HCT116 (cell line): ENCODE measurements at regions not wholly inside any gene's neighbourhood (a gene's known extent, or its start where the extent isn't known, plus 50 kb on each side); places are given as distances from the start of the nearest gene placed in this dataset.

ENCODE experiments used
- ATF3 ChIP-seq: IDR thresholded peaks from 2 replicates; pipeline ENCODE4 v1.6.1; 2012
- CTCF ChIP-seq, 3 experiments: fragments of 200-600 bp in 1 of 3; sonication (generic) in 1 of 3; IDR thresholded peaks in 2 of 3; conservative IDR thresholded peaks in 1 of 3; 2 replicates each; pipeline ENCODE4 v1.5.1; 2012 to 2017; ENCODE audit warnings: low read depth in 2 of 3, low read length in 2 of 3, antibody characterized with exemption in 1 of 3, borderline replicate concordance in 1 of 3, control low read depth in 1 of 3, mild to moderate bottlenecking in 1 of 3, mixed read lengths in 1 of 3, mixed run types in 1 of 3, moderate library complexity in 1 of 3; ENCODE audit not compliant: insufficient read depth in 1 of 3
- ELF1 ChIP-seq: IDR thresholded peaks from 2 replicates; pipeline ENCODE4 v1.6.1; 2012; ENCODE audit warnings: low read depth, borderline replicate concordance
- EZH2 ChIP-seq: fragments of 200-600 bp; sonication (generic); IDR thresholded peaks from 2 replicates; pipeline ENCODE4 v1.6.1; 2017; ENCODE audit warnings: antibody characterized with exemption, mixed run types
- MAX ChIP-seq: IDR thresholded peaks from 2 replicates; pipeline ENCODE4 v1.6.1; 2012
- POLR2A ChIP-seq: IDR thresholded peaks from 2 replicates; pipeline ENCODE4 v1.7.0; 2011; ENCODE audit warnings: borderline replicate concordance; ENCODE audit not compliant: insufficient read depth, insufficient read length; ENCODE audit errors: extremely low read depth
- POLR2AphosphoS5 ChIP-seq: IDR thresholded peaks from 2 replicates; pipeline ENCODE4 v1.6.1; 2011; ENCODE audit warnings: mild to moderate bottlenecking, low read depth, low read length, moderate library complexity
- REST ChIP-seq: IDR thresholded peaks from 2 replicates; pipeline ENCODE4 v1.6.1; 2012; ENCODE audit warnings: low read depth
- SRF ChIP-seq: IDR thresholded peaks from 2 replicates; pipeline ENCODE4 v1.6.1; 2012; ENCODE audit warnings: low read depth
- ZFX ChIP-seq: fragments of 450-650 bp; IDR thresholded peaks from 2 replicates; pipeline ENCODE4 v1.6.1; 2017

GRCh38 chr3:110164632-110165369 is 827.5 kb upstream of the DPPA4 start:
- no peak for TF ChIP-seq ATF3
- no peak for TF ChIP-seq MAX
- no peak for TF ChIP-seq ZFX
- no peak for TF ChIP-seq CTCF (IDR thresholded peaks at IDR 0.05 in 2 of 3, conservative IDR thresholded peaks at IDR 0.05 in 1 of 3; ENCODE audit: borderline replicate concordance in 1 of 3, insufficient read depth in 1 of 3, low read depth in 2 of 3, low read length in 2 of 3)
- no peak for TF ChIP-seq POLR2AphosphoS5
- no peak for TF ChIP-seq SRF
- TF ChIP-seq ELF1, result no peak
- TF ChIP-seq REST, result no peak
- no peak for TF ChIP-seq EZH2
- no peak for TF ChIP-seq POLR2A
